Suprapubic skin (tissue), 4 donors: ENCODE measurements at regions not wholly inside any gene's neighbourhood (a gene's known extent, or its start where the extent isn't known, plus 50 kb on each side); places are given as distances from the start of the nearest gene placed in this dataset.

Experiments
- CTCF ChIP-seq, 2 donors: fragments of 200-600 bp in 1 of 2; fragments of 450-650 bp in 1 of 2; sonication (generic) in 1 of 2; IDR thresholded peaks; one replicate each; pipeline ENCODE4 v1.5.1; 2016 to 2019; ENCODE audit warnings: antibody characterized with exemption in 2 of 2, mild to moderate bottlenecking in 1 of 2, moderate library complexity in 1 of 2
- EP300 ChIP-seq: sonication (generic); formaldehyde crosslinking; IDR thresholded peaks from one replicate; pipeline ENCODE4 v1.6.1; 2017; ENCODE audit warnings: antibody characterized with exemption
- POLR2A ChIP-seq, 2 donors: fragments of 450-650 bp; IDR thresholded peaks; one replicate each; pipeline ENCODE4 v1.6.1; 2017; ENCODE audit warnings: antibody characterized with exemption in 2 of 2, mild to moderate bottlenecking in 2 of 2, moderate library complexity in 2 of 2
- POLR2AphosphoS5 ChIP-seq, 3 donors: sonication (generic); formaldehyde crosslinking; IDR thresholded peaks; one replicate each; pipeline ENCODE4 v1.6.1; 2017; ENCODE audit warnings: antibody characterized with exemption in 3 of 3

- TF ChIP-seq CTCF (IDR thresholded peaks at IDR 0.05) (no peak), EP300 (no peak), POLR2A (IDR thresholded peaks at IDR 0.05) (no peak), POLR2AphosphoS5 (IDR thresholded peaks at IDR 0.05) (no peak)
Observed at GRCh38 chr6:28618898-28619555, 93.3 kb downstream of the GPX5 start.
